K562 (cell line): ENCODE measurements at regions not wholly inside any gene's neighbourhood (a gene's known extent, or its start where the extent isn't known, plus 50 kb on each side); places are given as distances from the start of the nearest gene placed in this dataset.

Experiments
- ATAC-seq: fragments of 200-7000 bp; cut with Tn5 transposase; 3 replicates; pipeline ENCODE4 v1.9.1; 2020; ENCODE audit warnings: moderate library complexity
- BruUV-seq: library from RNA; stranded (reverse); fragments of 400-500 nt; replicated peaks from 2 replicates; lab custom pipeline; 2021; lab: Mats Ljungman, UMichigan
- CTCF ChIA-PET: fragments of 300-600 bp; formaldehyde crosslinking; extraction: SDS; loops from one replicate; lab custom pipeline; 2021; ENCODE audit warnings: low intra/inter-chr PET ratio; lab: Yijun Ruan, JAX
- POLR2A ChIA-PET: fragments of 300-600, 350-650 bp; sonication (Branson Sonifier 250); formaldehyde crosslinking; extraction: SDS; loops from one replicate; lab custom pipeline; 2021; ENCODE audit warnings: antibody characterized with exemption, inconsistent platforms; lab: Yijun Ruan, JAX
- DNase-seq, 4 experiments: peaks; one replicate each; pipeline versions ENCODE4 v3.0.0 to v3.0.0-alpha.2; 2011 to 2018; ENCODE audit warnings: low spot score in 3 of 4, mixed read lengths in 3 of 4; ENCODE audit errors: extremely low read depth in 1 of 4
- FAIRE-seq: peaks from 2 replicates; lab custom pipeline; 2011; peaks lifted over from hg19 to GRCh38; lab: Jason Lieb, UNC
- H2AFZ ChIP-seq: 2 replicates; pipeline ENCODE4 v1.6.0; 2011; ENCODE audit warnings: low read depth, low read length, control low read depth, inconsistent platforms
- H3K27ac ChIP-seq: fragments of 200-600 bp; 3 replicates; pipeline ENCODE4 v1.8.0; 2011; ENCODE audit warnings: low read depth, mild to moderate bottlenecking, control low read depth, inconsistent platforms, low read length, moderate library complexity, mixed read lengths; ENCODE audit errors: extremely low read depth
- H3K27me3 ChIP-seq, 2 experiments: fragments of 300-600 bp in 1 of 2; 2 replicates in 1 of 2; 3 replicates in 1 of 2; pipeline versions ENCODE4 v1.6.0 to v1.8.0; 2011; ENCODE audit warnings: inconsistent platforms in 2 of 2, low read length in 2 of 2, mild to moderate bottlenecking in 1 of 2, mixed read lengths in 1 of 2, moderate library complexity in 1 of 2; ENCODE audit not compliant: control insufficient read depth in 2 of 2, insufficient read depth in 2 of 2
- H3K36me3 ChIP-seq: fragments of 300-600 bp; 3 replicates; pipeline ENCODE4 v1.8.0; 2011; ENCODE audit warnings: mild to moderate bottlenecking, low read length, inconsistent platforms; ENCODE audit not compliant: control insufficient read depth, insufficient read depth
- H3K4me1 ChIP-seq, 2 experiments: fragments of 200-600 bp in 1 of 2; replicated peaks in 1 of 2; 2 replicates in 1 of 2; 3 replicates in 1 of 2; pipeline versions ENCODE4 v1.5.1 to v1.8.0; 2011; ENCODE audit warnings: inconsistent platforms in 2 of 2, low read length in 2 of 2, mild to moderate bottlenecking in 1 of 2, mixed read lengths in 1 of 2, moderate library complexity in 1 of 2; ENCODE audit not compliant: control insufficient read depth in 2 of 2, insufficient read depth in 2 of 2
- H3K4me2 ChIP-seq: 2 replicates; pipeline ENCODE4 v1.6.1; 2011; ENCODE audit warnings: low read length, control low read depth, inconsistent platforms, mixed read lengths; ENCODE audit not compliant: insufficient read depth
- H3K4me3 ChIP-seq: fragments of 200-600 bp; sonication (generic), shearing (Covaris generic); 2 replicates; pipeline ENCODE4 v1.5.1; 2016; ENCODE audit warnings: control low read depth, inconsistent platforms
- H3K79me2 ChIP-seq: fragments of 200-600 bp; 3 replicates; pipeline ENCODE4 v1.8.0; 2011; ENCODE audit warnings: low read length, inconsistent platforms; ENCODE audit not compliant: control insufficient read depth, insufficient read depth
- H3K9ac ChIP-seq, 2 experiments: 2 replicates each; pipeline versions ENCODE4 v1.6.0 to v1.6.1; 2011; ENCODE audit warnings: low read depth in 2 of 2, low read length in 2 of 2, control low read depth in 1 of 2, inconsistent platforms in 1 of 2, mild to moderate bottlenecking in 1 of 2, mixed read lengths in 1 of 2; ENCODE audit not compliant: insufficient read depth in 1 of 2
- H3K9me1 ChIP-seq: one replicate; pipeline ENCODE4 v1.6.0; 2011; ENCODE audit warnings: inconsistent platforms, mild to moderate bottlenecking, low read length, moderate library complexity; ENCODE audit not compliant: control insufficient read depth, insufficient read depth
- H3K9me3 ChIP-seq: replicated peaks from 2 replicates; pipeline ENCODE4 v1.5.1; 2011; ENCODE audit warnings: low read depth, low read length, inconsistent platforms; ENCODE audit not compliant: control insufficient read depth, insufficient read depth
- H4K20me1 ChIP-seq: replicated peaks from 2 replicates; pipeline ENCODE4 v1.6.1; 2011; ENCODE audit warnings: low read length, inconsistent platforms, mixed read lengths; ENCODE audit not compliant: control insufficient read depth, insufficient read depth
- EHMT2 ChIP-seq: fragments of 450-650 bp; IDR thresholded peaks from 2 replicates; pipeline ENCODE4 v1.6.1; 2018; ENCODE audit warnings: antibody characterized with exemption
- HDAC3 ChIP-seq: fragments of 450-650 bp; IDR thresholded peaks from 2 replicates; pipeline ENCODE4 v1.6.1; 2018; ENCODE audit warnings: borderline replicate concordance, mild to moderate bottlenecking, moderate library complexity; ENCODE audit not compliant: partially characterized antibody
- L3MBTL2 ChIP-seq: fragments of 450-650 bp; IDR thresholded peaks from 2 replicates; pipeline ENCODE4 v1.6.1; 2016; ENCODE audit warnings: mild to moderate bottlenecking, moderate library complexity
- MTF1 ChIP-seq: fragments of 250-450 bp; sonication (Bioruptor Pico); IDR thresholded peaks from 2 replicates; pipeline ENCODE4 v1.9.0; 2021; ENCODE audit warnings: moderate library complexity, mild to moderate bottlenecking, inconsistent platforms, borderline replicate concordance
- MXI1 ChIP-seq: IDR thresholded peaks from 2 replicates; pipeline ENCODE4 v1.6.1; 2011; ENCODE audit warnings: low read depth, mild to moderate bottlenecking, improper control_type of control experiment, low read length
- NCOR1 ChIP-seq: fragments of 450-650 bp; IDR thresholded peaks from 2 replicates; pipeline ENCODE4 v1.6.1; 2016; ENCODE audit warnings: mild to moderate bottlenecking, moderate library complexity
- OTX1 ChIP-seq: fragments of 450-650 bp; formaldehyde crosslinking; IDR thresholded peaks from 2 replicates; pipeline ENCODE4 v1.4.0; 2022; ENCODE audit warnings: mild to moderate bottlenecking
- POLR2AphosphoS2 ChIP-seq: IDR thresholded peaks from 2 replicates; pipeline ENCODE4 v1.6.1; 2012; ENCODE audit warnings: low read length, improper control_type of control experiment
- POLR3A ChIP-seq: IDR thresholded peaks from 2 replicates; pipeline ENCODE4 v1.6.1; 2011; ENCODE audit warnings: borderline replicate concordance, mild to moderate bottlenecking, moderate library complexity; ENCODE audit not compliant: insufficient read length, insufficient read depth; ENCODE audit errors: extremely low read depth
- RBM25 ChIP-seq: fragments of 200-400 bp; formaldehyde crosslinking; IDR thresholded peaks from 2 replicates; pipeline ENCODE4 v1.6.1; 2018; ENCODE audit warnings: low read length, low read depth, moderate library complexity; ENCODE audit not compliant: severe bottlenecking
- U2AF2 ChIP-seq: fragments of 200-400 bp; formaldehyde crosslinking; optimal IDR thresholded peaks from 2 replicates; pipeline ENCODE3; 2017; ENCODE audit warnings: low read depth, mild to moderate bottlenecking, low read length
- XRCC4 ChIP-seq: IDR thresholded peaks from one replicate; pipeline ENCODE4 v1.6.1; 2011; ENCODE audit not compliant: insufficient read depth, insufficient read length; ENCODE audit errors: extremely low read depth
- ZNF143 ChIP-seq: sonication (generic); formaldehyde crosslinking; IDR thresholded peaks from 2 replicates; pipeline ENCODE4 v1.9.0; 2022; ENCODE audit warnings: mild to moderate bottlenecking, missing genetic modification reagents
- ZNF644 ChIP-seq: fragments of 200-800 bp; sonication (Bioruptor generic); IDR thresholded peaks from 2 replicates; pipeline ENCODE4 v1.6.1; 2016; ENCODE audit warnings: low read depth, missing genetic modification characterization, missing compliant biosample characterization
- WGBS: fragments of 100-300 bp; shearing (Covaris generic); methylation state at CpG from one replicate; pipeline ENCODE4 v1.1.6; 2016; ENCODE audit warnings: low coverage, mixed read lengths; ENCODE audit not compliant: insufficient coverage; ENCODE audit errors: missing lambda C conversion rate; 5-methylcytosine and 5-hydroxymethylcytosine counted together
- in situ Hi-C: fragments of 300-500 bp; cut with MboI; formaldehyde crosslinking; loops from 4 replicates; pipeline ENCODE4 v1.15.0; 2018; ENCODE audit warnings: inconsistent platforms, mixed read lengths
- intact Hi-C: fragments of 100-400 bp; cut with micrococcal nuclease; formaldehyde crosslinking; loops from 2 replicates; pipeline ENCODE4 v1.14.2; 2022

GRCh38 chr15:95345867-95346266, 984.6 kb upstream of the NR2F2 start (continued):
- TF ChIP-seq ZNF143 (CRISPR knock-in tag): no peak
- TF ChIP-seq EHMT2: no peak
- no peak for TF ChIP-seq POLR2AphosphoS2
- no peak for TF ChIP-seq XRCC4
- TF ChIP-seq RBM25: no peak
- TF ChIP-seq MTF1 (CRISPR knock-in tag): no peak

- ChIA-PET CTCF (no interaction called here), POLR2A (no interaction called here)
- Histone ChIP-seq H3K4me2 (no peak overlapping the region), H2AFZ (no peak overlapping the region), H3K79me2 (no peaks in the 10 kb centered on the region), H3K9ac (no peak overlapping the region), H3K36me3 (no peaks in the 10 kb centered on the region), H3K4me3 (no peak overlapping the region), H3K27me3 (peaks cover 0 to 1% of the 10 kb centered on the region in 2 experiments; a peak in 1 of 5 replicates), H3K4me1 (no peaks in the 10 kb centered on the region), H4K20me1 (no peaks in the 10 kb centered on the region), H3K9me1 (no peaks in the 10 kb centered on the region), H3K27ac (no peak overlapping the region)
- in situ Hi-C loops: no loop called here
- DNase-seq (no peak), ATAC-seq (no peak; the same call in 2 of the 3 replicates), FAIRE-seq (no peak)
- WGBS: 2% methylated on average over 5 of the region's 5 CpGs
- intact Hi-C loops: no loop called here
- BruUV-seq: no TSS peak
- TF ChIP-seq MXI1: no peak
- no peak for TF ChIP-seq HDAC3
- TF ChIP-seq U2AF2: no peak
- no peak for TF ChIP-seq OTX1 (CRISPR knock-in tag)
- no peak for TF ChIP-seq NCOR1
- no peak for TF ChIP-seq POLR3A
- TF ChIP-seq L3MBTL2: no peak
- TF ChIP-seq ZNF644 (tag): no peak
- TF ChIP-seq, all 486 proteins: peak for 0
- H3K9me3 ChIP-seq: no peaks in the 10 kb centered on the region
Observed at GRCh38 chr15:95346721-95347475, 983.6 kb upstream of the NR2F2 start.
